BJ (cell line): ENCODE measurements at regions not wholly inside any gene's neighbourhood (a gene's known extent, or its start where the extent isn't known, plus 50 kb on each side); places are given as distances from the start of the nearest gene placed in this dataset.

Source experiments
- CTCF ChIA-PET: fragments of 350-600 bp; formaldehyde crosslinking; extraction: SDS; loops from one replicate; lab custom pipeline; 2021; ENCODE audit warnings: antibody characterized with exemption, inconsistent platforms; lab: Yijun Ruan, JAX
- POLR2A ChIA-PET: fragments of 300-600 bp; sonication (Branson Sonifier 250); formaldehyde crosslinking; extraction: SDS; loops from one replicate; lab custom pipeline; 2021; ENCODE audit warnings: antibody characterized with exemption; lab: Charles Lee
- DNase-seq: peaks from one replicate; pipeline ENCODE4 v3.0.0-alpha.2; 2011; ENCODE audit warnings: low read depth
- H3K27me3 ChIP-seq: 2 replicates; pipeline ENCODE4 v1.6.0; 2011; ENCODE audit warnings: low read length; ENCODE audit not compliant: control insufficient read depth, insufficient read depth
- H3K36me3 ChIP-seq: 2 replicates; pipeline ENCODE4 v1.5.1; 2011; ENCODE audit warnings: low read length; ENCODE audit not compliant: control insufficient read depth, insufficient read depth
- H3K4me3 ChIP-seq: 2 replicates; pipeline ENCODE4 v1.5.1; 2011; ENCODE audit warnings: low read depth, mild to moderate bottlenecking, control low read depth, low read length
- TF ChIP-seq, protein P1 (sequence below): IDR thresholded peaks from 2 replicates; pipeline ENCODE4 v1.5.1; 2011; ENCODE audit warnings: low read depth, mild to moderate bottlenecking, control low read depth, inconsistent platforms, low read length, moderate library complexity; ENCODE audit not compliant: insufficient read depth

GRCh38 chr21:25422610-25423608, 184.4 kb downstream of the MRPL39 start:
- TF ChIP-seq, protein P1, sequence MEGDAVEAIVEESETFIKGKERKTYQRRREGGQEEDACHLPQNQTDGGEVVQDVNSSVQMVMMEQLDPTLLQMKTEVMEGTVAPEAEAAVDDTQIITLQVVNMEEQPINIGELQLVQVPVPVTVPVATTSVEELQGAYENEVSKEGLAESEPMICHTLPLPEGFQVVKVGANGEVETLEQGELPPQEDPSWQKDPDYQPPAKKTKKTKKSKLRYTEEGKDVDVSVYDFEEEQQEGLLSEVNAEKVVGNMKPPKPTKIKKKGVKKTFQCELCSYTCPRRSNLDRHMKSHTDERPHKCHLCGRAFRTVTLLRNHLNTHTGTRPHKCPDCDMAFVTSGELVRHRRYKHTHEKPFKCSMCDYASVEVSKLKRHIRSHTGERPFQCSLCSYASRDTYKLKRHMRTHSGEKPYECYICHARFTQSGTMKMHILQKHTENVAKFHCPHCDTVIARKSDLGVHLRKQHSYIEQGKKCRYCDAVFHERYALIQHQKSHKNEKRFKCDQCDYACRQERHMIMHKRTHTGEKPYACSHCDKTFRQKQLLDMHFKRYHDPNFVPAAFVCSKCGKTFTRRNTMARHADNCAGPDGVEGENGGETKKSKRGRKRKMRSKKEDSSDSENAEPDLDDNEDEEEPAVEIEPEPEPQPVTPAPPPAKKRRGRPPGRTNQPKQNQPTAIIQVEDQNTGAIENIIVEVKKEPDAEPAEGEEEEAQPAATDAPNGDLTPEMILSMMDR = no peak
- no peak for DNase-seq
- H3K27me3 ChIP-seq = 0 out of 2 replicates have a peak, but pooled peaks cover 2% of the 10 kb centered on the region
- H3K36me3 ChIP-seq = no peaks in the 10 kb centered on the region
- H3K4me3 ChIP-seq = no peak overlapping the region
- ChIA-PET POLR2A (no interaction called here), CTCF (no interaction called here)

DNA sequence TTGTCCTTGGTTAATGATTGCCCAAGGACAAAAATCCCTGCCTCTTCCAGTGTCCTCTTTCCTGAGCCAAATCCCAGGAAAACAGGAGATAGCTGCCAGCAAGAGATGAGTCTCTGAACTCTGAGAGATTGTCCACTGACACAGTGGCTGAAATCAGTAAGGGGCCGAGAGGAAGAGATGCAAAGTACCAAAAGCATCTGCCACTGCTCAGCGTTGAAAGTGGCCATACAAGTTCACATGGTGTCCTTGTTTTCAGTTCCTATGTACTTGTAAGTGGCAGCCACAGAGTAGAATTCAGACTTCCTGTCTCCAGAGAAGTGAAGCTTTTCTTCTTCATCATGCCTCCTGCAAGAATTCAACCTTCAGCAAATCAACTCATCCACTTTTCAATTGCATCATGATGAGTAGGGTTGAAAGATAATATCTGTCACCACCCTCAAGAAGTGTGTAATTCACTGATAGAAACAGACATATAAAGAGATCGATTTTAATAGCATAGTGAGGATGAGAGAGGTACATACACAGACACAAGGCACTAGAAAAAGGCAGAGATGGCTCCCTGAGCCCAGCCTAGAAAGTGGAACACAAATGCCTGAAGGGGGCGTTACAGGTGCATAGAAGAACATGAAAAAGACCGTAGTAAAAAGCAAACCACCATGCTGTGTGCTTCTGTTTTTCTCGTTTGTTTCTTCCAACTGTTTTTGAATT, 185.8 kb downstream of the MRPL39 start:
- no peak for DNase-seq
- TF ChIP-seq, protein P1 = peak; percentile 31
- H3K4me3 ChIP-seq = no peak overlapping the region
- 0 out of 2 replicates have a peak, but pooled peaks cover 2% of the 10 kb centered on the region for H3K27me3 ChIP-seq
- CTCF ChIA-PET = no interaction called here
- no peaks in the 10 kb centered on the region for H3K36me3 ChIP-seq
- POLR2A ChIA-PET = no interaction called here

DNA sequence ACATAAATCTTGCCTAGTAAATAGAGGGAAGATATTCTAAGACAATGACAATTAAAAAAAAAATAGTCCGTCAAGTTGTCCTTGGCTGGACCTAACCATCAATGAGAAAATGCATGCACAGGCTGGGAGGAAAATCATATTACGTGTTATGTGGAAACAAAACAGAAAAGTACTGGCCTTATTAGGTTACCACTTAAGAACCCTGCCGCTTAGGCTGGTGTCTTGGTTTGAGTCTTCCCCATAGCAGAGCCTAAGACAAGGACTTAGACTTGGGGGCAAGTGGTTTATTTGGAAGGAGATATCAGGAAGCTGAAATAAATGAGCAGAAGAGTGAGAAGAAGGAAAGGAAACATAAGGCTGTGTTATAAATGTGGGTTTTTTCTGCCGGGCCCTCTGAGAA, 186.4 kb downstream of the MRPL39 start:
- ChIA-PET POLR2A (no interaction called here), CTCF (no interaction called here)
- TF ChIP-seq, protein P1 = no peak
- Histone ChIP-seq H3K4me3 (no peak overlapping the region), H3K27me3 (0 out of 2 replicates have a peak, but pooled peaks cover 2% of the 10 kb centered on the region), H3K36me3 (no peaks in the 10 kb centered on the region)
- no peak for DNase-seq

- CTCF ChIA-PET = no interaction called here
- POLR2A ChIA-PET = no interaction called here
- Histone ChIP-seq H3K36me3 (no peaks in the 10 kb centered on the region), H3K27me3 (no peaks in the 10 kb centered on the region), H3K4me3 (no peak overlapping the region)
- TF ChIP-seq, protein P1 = no peak
- DNase-seq = no peak
Observed at GRCh38 chr21:25416669-25417068, 190.6 kb downstream of the MRPL39 start.

- DNase-seq = no peak
- H3K27me3 ChIP-seq = no peaks in the 10 kb centered on the region
- no peak overlapping the region for H3K4me3 ChIP-seq
- ChIA-PET POLR2A (no interaction called here), CTCF (no interaction called here)
- no peaks in the 10 kb centered on the region for H3K36me3 ChIP-seq
- TF ChIP-seq, protein P1 = no peak
Observed at GRCh38 chr21:25412100-25412499, 195.2 kb downstream of the MRPL39 start.
